Adrenal gland (tissue), 9 donors: ENCODE measurements at regions not wholly inside any gene's neighbourhood (a gene's known extent, or its start where the extent isn't known, plus 50 kb on each side); places are given as distances from the start of the nearest gene placed in this dataset.
A peak's percentile ranks its signal among the peaks of the same experiment; 100 is the strongest.

ENCODE experiments used
- DNase-seq, 7 donors: peaks; one replicate each; pipeline ENCODE4 v3.0.0-alpha.2; 2019 to 2020
- H3K27ac ChIP-seq, 5 donors: fragments of 200-600 bp; sonication (generic) in 4 of 5; 1 replicate in 3 of 5; 2 replicates in 2 of 5; pipeline versions ENCODE4 v1.5.1 to v1.8.0; 2016 to 2020; ENCODE audit warnings: mild to moderate bottlenecking in 1 of 5
- H3K27me3 ChIP-seq: fragments of 200-600 bp; 2 replicates; pipeline ENCODE4 v1.8.0; 2021
- H3K36me3 ChIP-seq, 2 donors: fragments of 200-600 bp; replicated peaks in 1 of 2; 1 replicate in 1 of 2; 2 replicates in 1 of 2; pipeline versions ENCODE4 v1.5.1 to v1.8.0; 2018 to 2022
- H3K4me1 ChIP-seq, 2 donors: fragments of 200-600 bp; replicated peaks in 1 of 2; 1 replicate in 1 of 2; 2 replicates in 1 of 2; pipeline versions ENCODE4 v1.5.1 to v1.8.0; 2018 to 2021
- H3K4me3 ChIP-seq, 4 donors: fragments of 200-600 bp; sonication (generic) in 3 of 4; one replicate each; pipeline ENCODE4 v1.5.1; 2016 to 2018
- H3K9me3 ChIP-seq, 3 donors: fragments of 200-600 bp; sonication (generic) in 1 of 3; replicated peaks in 1 of 3; 1 replicate in 2 of 3; 2 replicates in 1 of 3; pipeline versions ENCODE4 v1.5.1 to v1.8.0; 2016 to 2021
- POLR2A ChIP-seq, 2 donors: fragments of 450-650 bp; IDR thresholded peaks; one replicate each; pipeline ENCODE4 v1.6.1; 2017; ENCODE audit warnings: antibody characterized with exemption in 2 of 2, mild to moderate bottlenecking in 2 of 2, moderate library complexity in 1 of 2
- WGBS, 4 donors: extraction: QIAGEN DNeasy Blood & Tissue Kit in 2 of 4; methylation state at CpG; one replicate each; pipeline versions ENCODE4 v1.1.5 to v1.1.7; 2013 to 2017; 5-methylcytosine and 5-hydroxymethylcytosine counted together
- intact Hi-C, 2 donors: fragments of 100-400 bp; cut with DNase I; formaldehyde crosslinking; loops; one replicate each; pipeline versions ENCODE4 v1.14.1 to v1.15.0; 2022 to 2023
- TF ChIP-seq, protein P1 (sequence below), 6 experiments: fragments of 450-650 bp in 4 of 6; fragments of 200-600 bp in 2 of 6; sonication (generic) in 1 of 6; IDR thresholded peaks; 1 replicate in 5 of 6; 2 replicates in 1 of 6; pipeline versions ENCODE4 v1.5.1 to v1.8.0; 2016 to 2021; ENCODE audit warnings: antibody characterized with exemption in 6 of 6, mild to moderate bottlenecking in 2 of 6, moderate library complexity in 1 of 6
- donor health status: healthy with polysubstance abuse.
- donor health status: Bipolar disorder and iron deficiency.
- donor health status: DM: yes; HTN: yes; CAD: no.
- donor health status: DM: no; HTN: no; CAD: no.
- donor health status: DM: no; HTN: no; CAD: no.

GRCh38 chr1:185404907-185405568 lies 88.0 kb upstream of the IVNS1ABP start:
- H3K27me3 ChIP-seq, result no peaks in the 10 kb centered on the region
- TF ChIP-seq POLR2A (IDR thresholded peaks at IDR 0.05), result no peak
- TF ChIP-seq, protein P1, sequence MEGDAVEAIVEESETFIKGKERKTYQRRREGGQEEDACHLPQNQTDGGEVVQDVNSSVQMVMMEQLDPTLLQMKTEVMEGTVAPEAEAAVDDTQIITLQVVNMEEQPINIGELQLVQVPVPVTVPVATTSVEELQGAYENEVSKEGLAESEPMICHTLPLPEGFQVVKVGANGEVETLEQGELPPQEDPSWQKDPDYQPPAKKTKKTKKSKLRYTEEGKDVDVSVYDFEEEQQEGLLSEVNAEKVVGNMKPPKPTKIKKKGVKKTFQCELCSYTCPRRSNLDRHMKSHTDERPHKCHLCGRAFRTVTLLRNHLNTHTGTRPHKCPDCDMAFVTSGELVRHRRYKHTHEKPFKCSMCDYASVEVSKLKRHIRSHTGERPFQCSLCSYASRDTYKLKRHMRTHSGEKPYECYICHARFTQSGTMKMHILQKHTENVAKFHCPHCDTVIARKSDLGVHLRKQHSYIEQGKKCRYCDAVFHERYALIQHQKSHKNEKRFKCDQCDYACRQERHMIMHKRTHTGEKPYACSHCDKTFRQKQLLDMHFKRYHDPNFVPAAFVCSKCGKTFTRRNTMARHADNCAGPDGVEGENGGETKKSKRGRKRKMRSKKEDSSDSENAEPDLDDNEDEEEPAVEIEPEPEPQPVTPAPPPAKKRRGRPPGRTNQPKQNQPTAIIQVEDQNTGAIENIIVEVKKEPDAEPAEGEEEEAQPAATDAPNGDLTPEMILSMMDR (IDR thresholded peaks at IDR 0.05), result no peak
- H3K4me1 ChIP-seq, result peaks cover 0 to 3% of the 10 kb centered on the region in 2 donors
- intact Hi-C loops, result no loop called here
- no peak for DNase-seq
- H3K36me3 ChIP-seq, result no peaks in the 10 kb centered on the region
- no peaks in the 10 kb centered on the region for H3K9me3 ChIP-seq
- no peak overlapping the region for H3K4me3 ChIP-seq
- H3K27ac ChIP-seq, result no peak overlapping the region
- 80 to 87% (median 83%) methylated on average over 6 of the region's 6 CpGs for WGBS, 4 donors

DNA sequence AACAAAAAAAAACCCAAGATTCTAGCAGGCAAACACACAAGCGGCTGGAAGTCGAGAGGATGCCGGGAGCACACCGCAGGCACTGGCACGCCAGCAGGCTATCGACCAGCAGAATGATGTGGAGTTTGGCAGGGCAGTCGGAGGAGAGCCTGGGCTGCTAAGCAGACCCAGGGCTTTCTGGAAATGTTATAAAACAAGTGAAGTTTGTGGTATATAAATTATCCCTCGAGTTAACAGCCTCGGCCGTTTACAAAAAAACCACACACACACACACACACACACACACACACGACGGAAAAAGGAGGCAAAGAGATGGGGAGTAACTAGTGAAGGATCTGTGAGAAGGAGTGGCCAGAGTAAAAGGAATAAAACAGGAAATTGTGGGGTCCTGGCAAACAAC lies 87.2 kb upstream of the IVNS1ABP start:
- Histone ChIP-seq H3K27ac (no peak overlapping the region), H3K27me3 (no peaks in the 10 kb centered on the region), H3K36me3 (no peaks in the 10 kb centered on the region), H3K9me3 (no peaks in the 10 kb centered on the region), H3K4me3 (no peak overlapping the region), H3K4me1 (peaks cover 0 to 9% of the 10 kb centered on the region in 2 donors)
- no peak for TF ChIP-seq POLR2A (IDR thresholded peaks at IDR 0.05)
- TF ChIP-seq, protein P1 (IDR thresholded peaks at IDR 0.05), result no peak
- WGBS, 4 donors, result 24 to 74% (median 63%) methylated on average over 12 of the region's 12 CpGs
- DNase-seq, result peak in 4 of 7 donors; percentile 18 to 43 (median 28)
- intact Hi-C loops, result no loop called here

- Histone ChIP-seq H3K4me1 (peaks cover 0 to 10% of the 10 kb centered on the region in 2 donors), H3K4me3 (no peak overlapping the region), H3K27ac (no peak overlapping the region), H3K9me3 (no peaks in the 10 kb centered on the region), H3K27me3 (no peaks in the 10 kb centered on the region), H3K36me3 (no peaks in the 10 kb centered on the region)
- peak in 3 of 7 donors; percentile 10 to 19 (median 14) for DNase-seq
- intact Hi-C loops, result no loop called here
- WGBS, 4 donors, result 79 to 99% (median 86%) methylated on average over 3 of the region's 3 CpGs
- TF ChIP-seq POLR2A (IDR thresholded peaks at IDR 0.05), result no peak
These were observed 85.9 kb upstream of the IVNS1ABP start for GRCh38 chr1:185402930-185403329.

DNA sequence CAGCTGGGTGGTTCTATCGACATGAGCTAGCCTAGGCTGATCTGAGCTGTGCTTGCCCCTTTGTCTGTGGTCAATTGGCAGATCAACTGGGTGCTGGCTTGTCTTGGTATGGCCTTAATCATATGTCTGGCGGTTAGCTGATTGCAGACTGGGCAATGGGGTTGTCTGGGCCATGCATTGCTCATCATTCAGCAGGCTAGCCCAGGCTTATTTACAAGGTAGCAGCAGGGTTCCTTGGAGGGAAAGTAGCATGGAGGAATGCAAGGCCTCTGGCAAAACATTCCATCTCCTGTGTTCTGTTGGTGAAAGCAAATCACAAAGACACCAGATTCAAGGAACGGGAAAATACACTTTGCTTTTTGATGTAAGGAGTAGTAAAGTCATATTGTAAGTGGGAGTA lies 84.0 kb upstream of the IVNS1ABP start:
- no peak overlapping the region for H3K4me3 ChIP-seq
- DNase-seq, result no peak
- H3K9me3 ChIP-seq, result no peaks in the 10 kb centered on the region
- H3K27me3 ChIP-seq, result no peaks in the 10 kb centered on the region
- no peak overlapping the region for H3K27ac ChIP-seq
- intact Hi-C loops, result no loop called here
- 86 to 92% (median 89%) methylated on average over 3 of the region's 3 CpGs for WGBS, 4 donors
- no peaks in the 10 kb centered on the region for H3K36me3 ChIP-seq
- peaks cover 0 to 10% of the 10 kb centered on the region in 2 donors for H3K4me1 ChIP-seq
- TF ChIP-seq, protein P1 (IDR thresholded peaks at IDR 0.05), result no peak
- no peak for TF ChIP-seq POLR2A (IDR thresholded peaks at IDR 0.05)

DNA sequence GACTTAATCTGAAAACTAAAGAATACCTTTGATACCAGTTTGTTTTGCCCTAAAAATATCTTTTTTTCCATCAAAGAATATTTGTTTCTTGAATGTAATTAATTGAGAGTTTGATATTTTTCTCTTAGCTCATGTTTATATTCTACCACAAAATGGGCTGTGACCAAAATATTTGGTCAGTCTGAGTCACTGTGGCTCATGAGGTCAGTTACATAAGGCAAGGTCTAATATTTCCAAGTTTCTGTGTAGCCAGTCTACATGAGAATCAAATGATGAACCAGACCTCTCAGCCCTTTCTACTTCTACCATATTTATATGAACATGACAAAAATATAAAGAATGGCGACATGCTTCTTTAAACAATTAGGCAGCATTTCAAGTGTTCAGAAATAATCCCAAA lies 83.0 kb upstream of the IVNS1ABP start:
- Histone ChIP-seq H3K27me3 (no peaks in the 10 kb centered on the region), H3K36me3 (no peaks in the 10 kb centered on the region), H3K9me3 (no peaks in the 10 kb centered on the region), H3K4me3 (no peak overlapping the region), H3K27ac (no peak overlapping the region), H3K4me1 (peaks cover 0 to 10% of the 10 kb centered on the region in 2 donors)
- DNase-seq, result peak in 1 of 7 donors; percentile 26
- intact Hi-C loops, result no loop called here
- TF ChIP-seq POLR2A (IDR thresholded peaks at IDR 0.05), result no peak
- TF ChIP-seq, protein P1 (IDR thresholded peaks at IDR 0.05), result no peak
- 89 to 92% (median 89%) methylated on average over 1 of the region's 1 CpG for WGBS, 4 donors
